SHP77 (cell line): ENCODE measurements at regions not wholly inside any gene's neighbourhood (a gene's known extent, or its start where the extent isn't known, plus 50 kb on each side); places are given as distances from the start of the nearest gene placed in this dataset.
A peak's percentile ranks its signal among the peaks of the same experiment; 100 is the strongest.
"Not testable (repeated sequence)": the region's sequence is repeated elsewhere in the genome, so short reads cannot be mapped to it uniquely, and the experiment has no call there.

Experiments
- DNase-seq, 2 experiments: peaks; one replicate each; lab custom pipeline; 2025; lab: John Stamatoyannopoulos, UW

DNA sequence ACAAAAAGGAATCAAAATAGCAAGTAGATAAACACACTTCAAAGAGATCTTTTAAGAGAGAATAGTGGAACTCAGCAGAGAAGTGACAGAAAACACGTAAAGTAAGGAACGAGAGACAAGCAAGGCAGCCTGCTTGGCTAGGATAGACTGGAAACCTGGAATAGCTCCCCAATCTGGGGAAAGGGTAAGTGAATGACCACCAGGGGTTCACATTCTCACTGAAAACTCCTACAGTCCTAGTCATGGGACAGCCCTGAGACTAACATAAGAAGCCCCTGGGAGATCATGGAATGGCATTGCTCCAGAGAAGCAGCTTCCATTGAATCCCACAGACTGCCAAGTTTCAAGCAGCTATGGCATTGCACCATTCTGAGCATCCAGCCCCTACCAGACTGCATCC lies 363.6 kb upstream of the ARPP21 start:
- no peak for DNase-seq

DNA sequence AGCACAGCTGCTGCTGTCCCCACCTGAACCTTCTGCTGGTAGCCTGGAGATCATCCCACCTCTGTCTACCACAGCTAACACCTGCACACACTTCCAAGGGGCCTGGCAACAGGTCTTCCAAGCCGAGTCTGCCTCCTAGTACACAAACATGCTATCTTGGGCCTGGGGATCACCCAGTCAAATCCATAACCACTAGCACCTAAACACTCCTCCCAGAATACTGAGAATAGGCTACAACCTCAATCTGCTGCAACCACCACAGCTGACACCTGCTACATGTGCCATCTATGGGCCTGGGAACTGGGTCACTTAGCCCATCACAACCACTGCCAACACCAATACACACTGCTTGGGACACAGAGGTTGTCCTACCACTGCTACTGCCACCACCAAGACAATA lies 362.8 kb upstream of the ARPP21 start:
- no peak for DNase-seq

DNA sequence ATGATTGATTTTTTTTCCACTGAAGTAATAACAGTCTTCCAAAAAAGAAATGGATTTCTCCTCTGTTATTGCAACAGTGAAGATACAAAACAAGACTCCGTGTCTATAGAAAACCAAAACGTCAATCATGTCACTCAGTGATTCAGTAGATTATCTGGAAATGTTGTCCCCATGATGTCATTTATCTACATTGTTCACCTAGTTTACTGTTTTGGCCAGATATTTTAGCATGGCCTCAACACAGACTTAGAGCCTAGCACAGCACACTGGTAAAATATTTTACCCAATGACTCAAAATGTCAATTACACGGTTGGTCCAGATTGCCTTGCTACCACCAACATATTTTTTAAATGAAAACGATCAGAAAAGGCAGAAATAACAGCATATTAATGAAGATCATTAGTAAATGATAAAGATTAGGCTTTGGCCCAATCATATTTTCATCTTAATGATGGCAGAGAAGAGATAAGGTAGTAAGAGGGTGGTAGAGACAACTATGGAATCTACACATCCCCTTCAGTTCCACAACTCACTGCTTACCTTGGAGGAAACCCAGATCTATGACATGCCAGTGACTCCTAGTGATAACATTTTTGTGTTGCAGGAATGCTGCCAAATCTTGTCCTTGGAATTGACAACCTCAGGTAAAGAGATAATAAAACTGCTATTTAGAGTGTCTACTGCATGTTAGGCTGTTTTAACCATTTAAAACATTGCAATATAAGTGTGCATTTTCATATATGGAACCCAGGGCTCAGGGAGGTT lies 347.7 kb upstream of the ARPP21 start:
- no peak for DNase-seq

DNA sequence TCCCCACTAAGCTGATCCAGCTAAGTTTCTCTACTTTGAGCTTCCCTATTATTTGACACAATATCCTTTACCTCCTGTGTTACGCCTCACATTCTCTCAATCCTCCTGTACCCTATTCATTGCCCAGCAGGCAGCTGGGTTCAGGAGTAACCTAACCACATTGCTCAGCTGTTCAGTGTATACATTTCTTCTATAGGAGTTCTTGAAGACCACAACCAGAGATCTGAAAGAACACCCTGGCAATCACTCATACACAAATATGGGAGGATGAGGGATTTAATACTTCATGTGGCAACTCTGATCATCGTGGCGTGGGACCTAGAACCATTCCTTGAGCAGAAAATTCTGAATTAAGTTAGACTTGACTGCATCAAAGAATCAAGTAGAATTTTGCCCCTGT lies 346.8 kb upstream of the ARPP21 start:
- no peak for DNase-seq

DNA sequence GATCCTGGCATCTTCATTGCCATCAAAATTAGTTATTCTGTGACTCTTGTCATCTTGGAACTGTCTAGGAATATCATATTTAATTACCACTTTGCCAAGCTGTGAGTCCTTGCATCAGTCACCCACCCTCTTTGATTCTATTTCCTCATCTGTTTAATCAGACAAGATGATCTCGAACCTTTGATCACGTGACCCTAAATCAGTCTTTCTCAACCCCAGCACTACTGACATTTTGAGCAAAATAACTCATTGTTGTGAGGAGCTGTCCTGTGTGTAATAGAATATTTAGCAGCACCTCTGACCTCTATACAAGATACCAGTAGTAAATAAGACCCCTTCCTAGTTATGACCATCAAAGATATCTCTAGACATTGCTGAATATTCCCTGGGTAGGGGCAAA lies 343.4 kb upstream of the ARPP21 start:
- DNase-seq: no peak

DNA sequence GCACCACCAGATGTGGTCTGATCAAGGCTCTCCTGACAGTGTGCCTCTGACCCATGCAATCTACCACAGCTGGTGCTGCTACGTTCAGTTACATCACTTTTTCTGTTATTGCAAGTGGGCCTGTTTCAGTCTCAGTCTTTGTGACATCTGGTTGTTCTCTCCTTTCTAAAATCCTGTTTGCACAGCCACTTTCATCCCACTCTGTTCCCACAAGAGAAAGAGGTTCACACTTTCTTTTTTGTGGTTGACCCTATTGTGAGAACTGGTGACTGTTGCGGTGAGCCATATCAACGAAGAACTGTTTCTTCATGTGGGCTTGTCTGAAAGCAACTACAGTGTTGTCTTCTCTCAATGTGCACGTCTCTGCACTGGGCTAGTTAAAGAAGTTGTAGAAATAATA lies 342.8 kb upstream of the ARPP21 start:
- DNase-seq: no peak

DNA sequence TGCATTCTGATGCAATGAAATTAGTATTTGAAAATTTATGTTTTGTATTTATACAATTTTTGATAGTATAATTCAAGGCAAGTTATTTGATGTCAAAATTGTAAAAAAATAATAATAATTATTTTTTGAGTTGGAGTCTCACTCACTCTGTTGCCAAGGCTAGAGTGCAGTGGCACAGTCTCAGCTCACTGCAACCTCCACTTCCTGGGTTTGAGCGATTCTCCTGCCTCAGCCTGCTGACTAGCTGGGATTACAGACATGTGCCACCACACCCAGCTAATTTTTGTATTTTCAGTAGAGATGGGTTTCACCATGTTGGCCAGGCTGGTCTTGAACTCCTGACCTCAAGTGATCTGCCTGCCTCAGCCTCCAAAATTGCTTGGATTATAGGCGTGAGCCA lies 342.4 kb upstream of the ARPP21 start:
- DNase-seq: not testable (repeated sequence)

DNA sequence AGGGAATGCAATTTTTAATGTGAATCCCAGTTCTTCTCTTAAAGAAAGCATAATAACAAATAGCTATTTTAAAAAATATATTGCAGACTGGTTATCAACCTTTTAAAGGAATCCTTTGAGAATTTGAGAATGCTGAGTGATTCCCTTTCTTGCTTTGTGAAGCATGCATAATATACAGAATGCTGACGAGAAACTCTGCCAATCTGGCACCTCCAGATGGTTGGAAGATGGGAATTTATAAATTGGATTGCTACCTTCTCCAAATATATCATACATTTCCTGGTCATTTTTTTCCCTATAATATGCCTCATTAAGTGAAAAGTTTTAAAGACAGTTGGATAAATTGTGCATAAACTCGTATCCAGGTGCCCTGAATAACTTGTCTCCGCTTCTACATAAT lies 333.9 kb upstream of the ARPP21 start:
- DNase-seq: no peak

DNA sequence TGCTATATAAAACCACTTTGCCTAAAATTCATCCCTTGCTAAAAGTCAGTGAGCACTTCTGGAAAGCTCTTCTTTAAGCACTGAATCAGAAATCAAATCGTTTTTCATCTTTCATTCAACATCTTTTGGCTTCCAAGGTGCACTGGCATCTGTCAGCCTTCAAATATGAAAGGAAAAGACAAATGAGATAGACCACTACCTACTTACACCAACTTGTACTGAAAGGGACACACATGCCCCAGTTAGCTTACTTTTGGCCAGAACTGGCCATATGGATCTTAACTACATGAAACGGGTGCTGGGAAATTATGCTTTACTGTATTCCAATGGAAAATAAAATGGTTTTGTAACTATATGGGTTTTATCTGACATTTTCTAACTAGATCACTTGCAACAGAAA lies 332.0 kb upstream of the ARPP21 start:
- no peak for DNase-seq

DNA sequence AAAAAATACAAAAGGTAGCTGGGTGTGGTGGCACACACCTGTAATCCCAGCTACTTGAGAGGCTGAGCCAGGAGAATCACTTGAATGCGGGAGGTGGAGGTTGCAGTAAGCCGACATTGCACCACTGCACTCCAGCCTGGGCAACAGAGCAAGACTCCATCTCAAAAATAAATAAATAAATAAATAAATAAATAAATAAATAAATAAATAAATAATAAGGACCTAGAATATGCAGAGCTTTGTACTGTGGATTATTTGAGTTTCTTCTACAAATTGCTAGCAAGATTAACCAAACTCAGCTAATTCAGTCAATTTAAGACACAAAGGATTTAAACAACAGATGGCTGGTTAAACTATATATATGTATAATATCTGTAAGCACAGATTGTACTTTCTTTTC lies 322.5 kb upstream of the ARPP21 start:
- DNase-seq: not testable (repeated sequence)

DNA sequence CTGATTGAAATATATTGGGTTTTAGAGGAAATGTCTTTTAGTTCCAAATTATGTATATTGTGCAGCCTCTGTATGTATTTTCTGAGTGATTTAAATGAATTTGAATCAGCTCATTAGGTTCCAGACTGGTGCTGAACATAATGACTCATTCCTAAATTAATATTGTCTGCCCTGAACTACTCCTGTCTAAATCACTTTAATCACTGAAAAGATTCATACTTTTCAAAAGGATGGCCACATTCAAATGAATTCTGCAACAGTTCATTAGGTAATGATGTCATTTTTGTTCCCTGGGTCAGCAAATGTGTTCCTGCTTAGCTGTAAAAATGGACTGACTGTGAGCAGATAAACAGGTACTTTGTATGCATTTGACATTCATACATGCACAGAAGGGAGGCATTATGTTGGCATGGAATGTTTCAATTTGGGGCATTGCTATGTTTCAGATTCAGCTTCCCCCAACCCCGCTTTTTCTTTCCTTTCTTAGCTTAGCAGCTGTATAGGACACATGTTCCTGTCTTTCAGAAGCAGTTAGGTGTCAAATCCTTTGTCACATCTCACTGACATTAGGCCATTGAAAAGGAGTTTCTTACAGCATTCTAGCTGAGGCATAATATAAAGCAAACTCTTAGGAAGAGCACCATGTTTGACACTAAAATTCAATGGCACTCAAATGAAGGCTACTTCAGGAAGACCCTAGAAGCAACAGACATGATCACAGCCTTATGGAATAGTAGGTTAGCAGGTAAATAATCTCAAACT lies 318.5 kb upstream of the ARPP21 start:
- DNase-seq: no peak

DNA sequence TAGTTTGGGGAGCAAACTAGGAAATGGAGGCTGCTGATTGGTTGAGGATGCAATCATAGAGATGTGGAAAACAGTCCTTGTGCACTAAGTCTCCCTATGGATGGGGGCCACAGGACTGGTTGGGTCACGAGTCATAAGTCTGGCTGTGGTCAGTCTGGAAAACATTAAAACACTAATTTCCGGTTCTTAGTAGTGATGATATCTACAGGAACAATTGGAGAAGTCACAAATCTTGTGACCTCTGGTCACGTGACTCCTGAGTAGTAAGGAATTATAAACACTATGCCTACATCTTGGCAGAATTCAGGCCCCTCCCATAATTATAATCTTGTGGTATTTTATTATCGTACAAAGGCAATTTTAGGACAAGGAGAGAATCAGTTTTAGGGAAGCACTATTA lies 317.3 kb upstream of the ARPP21 start:
- DNase-seq: no peak

DNA sequence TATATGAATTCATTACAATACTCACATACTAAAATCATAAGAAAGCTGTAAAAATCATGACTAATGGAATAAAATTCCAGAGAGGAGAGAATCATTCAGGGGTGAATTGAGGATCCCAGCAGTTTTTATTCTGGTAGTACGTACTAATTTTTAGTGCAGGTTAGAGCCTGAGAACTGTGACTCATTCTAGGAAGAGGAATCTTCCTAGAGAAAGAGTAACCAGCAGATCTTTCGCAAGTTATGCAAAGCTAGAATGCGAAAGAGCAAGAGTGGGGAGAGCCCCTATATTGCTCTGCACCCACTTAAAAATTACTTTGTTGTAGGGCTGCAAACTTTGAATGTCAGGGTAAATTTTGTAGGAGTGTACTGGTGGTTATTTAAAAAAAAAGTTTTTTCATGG lies 303.6 kb upstream of the ARPP21 start:
- DNase-seq: no peak

DNA sequence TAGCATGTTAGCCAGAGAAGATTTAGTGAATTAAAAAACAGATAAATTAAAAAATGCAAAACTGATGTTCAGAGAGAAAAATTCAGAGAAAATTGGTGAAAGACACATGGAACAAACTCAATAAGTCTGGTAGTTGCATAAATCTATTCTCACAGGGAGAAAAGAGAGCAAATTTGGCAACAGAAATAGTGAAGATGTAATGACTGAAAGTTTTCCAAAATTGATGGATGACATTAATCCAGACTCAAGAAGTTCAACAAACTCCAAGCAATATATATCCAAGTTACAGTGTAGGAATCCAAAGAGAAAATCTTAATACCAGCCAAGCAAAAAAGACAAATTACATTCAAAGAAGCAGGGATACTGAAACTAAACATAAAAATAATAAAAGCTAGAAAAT lies 302.7 kb upstream of the ARPP21 start:
- DNase-seq: no peak

DNA sequence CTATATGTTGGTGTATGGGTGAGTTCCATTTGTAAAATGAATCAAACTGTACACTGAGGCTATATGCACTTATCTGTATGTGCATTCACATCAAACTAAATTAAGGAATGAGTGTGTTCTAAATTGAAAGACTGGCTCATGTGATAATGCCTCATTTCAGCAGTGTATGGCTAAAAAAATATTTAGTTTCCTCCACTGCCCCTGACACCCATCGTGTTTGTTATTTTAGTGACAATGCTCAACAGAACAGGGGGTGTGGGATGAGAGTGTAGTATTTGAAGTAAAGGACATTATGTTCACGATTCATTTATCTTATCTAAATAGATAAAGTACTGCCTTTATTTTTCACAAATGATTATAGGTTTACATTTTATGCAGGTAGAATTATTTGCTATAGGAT lies 301.1 kb upstream of the ARPP21 start:
- no peak for DNase-seq

DNA sequence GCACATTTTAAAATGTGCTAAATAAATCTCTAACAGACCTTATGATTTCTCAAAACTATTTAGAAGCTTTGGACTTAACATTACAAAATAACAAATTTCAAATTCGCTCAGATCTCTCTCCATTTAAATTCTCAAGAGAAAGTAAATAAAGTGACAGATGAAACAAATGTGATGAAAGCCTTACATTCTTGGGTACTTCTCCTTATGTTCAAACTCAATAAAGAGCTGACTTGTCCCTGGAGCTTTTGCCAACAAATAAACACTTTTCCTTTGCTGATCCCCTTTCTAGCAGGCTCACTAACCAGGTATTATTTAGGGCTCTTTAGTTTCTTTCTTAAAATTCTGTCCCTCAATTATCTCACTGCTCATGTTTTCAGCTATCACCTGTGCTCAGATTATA lies 259.1 kb upstream of the ARPP21 start:
- DNase-seq: no peak

DNA sequence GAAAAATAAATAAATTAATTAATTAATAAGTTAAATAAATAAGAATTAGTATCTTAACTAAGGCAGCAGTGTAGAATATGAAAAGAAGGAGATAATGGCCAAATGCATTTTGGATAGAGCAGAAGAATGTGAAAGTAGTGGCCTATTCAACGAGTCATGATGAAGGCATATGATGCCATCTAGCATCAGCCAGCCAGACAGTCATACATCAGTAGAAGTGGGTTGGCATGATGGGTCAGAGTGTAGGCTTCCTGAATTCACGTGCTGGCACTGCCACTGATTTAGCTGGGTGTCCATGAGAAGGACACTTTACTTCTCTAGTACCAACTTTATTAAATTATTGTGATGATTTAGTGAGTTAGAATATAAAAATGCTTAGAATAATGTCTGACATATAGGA lies 256.1 kb upstream of the ARPP21 start:
- DNase-seq: no peak

DNA sequence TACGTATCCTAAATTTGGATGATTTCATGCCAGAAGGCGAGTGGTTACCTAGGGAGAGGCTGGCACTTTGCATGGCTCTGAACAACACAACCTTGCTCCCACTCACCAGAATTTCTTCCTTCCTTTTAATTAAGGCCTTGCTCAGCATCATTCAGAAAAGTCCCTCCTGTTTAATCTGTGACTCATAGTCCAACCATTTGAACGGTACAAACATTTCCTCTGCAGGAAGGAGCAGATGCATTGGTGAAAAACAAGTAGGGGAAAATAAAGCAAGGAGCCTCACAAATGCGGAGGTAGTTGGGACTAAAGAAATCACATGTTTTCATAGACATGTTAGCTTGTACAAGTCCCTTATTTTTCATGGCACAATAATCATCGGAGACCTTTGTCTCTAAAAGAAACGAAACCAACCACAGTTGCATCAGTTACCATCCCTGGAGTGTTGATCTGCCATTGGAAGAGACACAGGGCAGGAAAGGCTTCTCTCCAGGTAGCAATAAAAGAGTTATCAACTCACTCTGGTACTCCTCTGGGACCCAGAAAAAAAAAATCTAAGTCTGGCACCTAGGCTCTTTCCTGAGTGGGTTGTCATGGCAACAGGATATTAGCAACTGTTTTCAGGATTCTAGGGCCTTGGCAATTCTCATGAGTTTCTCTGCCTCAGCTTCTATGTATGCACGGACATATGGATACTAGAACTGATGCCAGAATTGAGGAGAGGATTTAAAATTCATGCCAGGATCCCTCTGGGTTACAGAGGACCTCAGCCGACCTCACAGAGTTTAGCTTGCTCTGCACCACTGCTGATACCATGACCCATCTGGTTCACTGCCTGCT lies 255.4 kb upstream of the ARPP21 start:
- DNase-seq: peak in 1 of 2 experiments; percentile 1

DNA sequence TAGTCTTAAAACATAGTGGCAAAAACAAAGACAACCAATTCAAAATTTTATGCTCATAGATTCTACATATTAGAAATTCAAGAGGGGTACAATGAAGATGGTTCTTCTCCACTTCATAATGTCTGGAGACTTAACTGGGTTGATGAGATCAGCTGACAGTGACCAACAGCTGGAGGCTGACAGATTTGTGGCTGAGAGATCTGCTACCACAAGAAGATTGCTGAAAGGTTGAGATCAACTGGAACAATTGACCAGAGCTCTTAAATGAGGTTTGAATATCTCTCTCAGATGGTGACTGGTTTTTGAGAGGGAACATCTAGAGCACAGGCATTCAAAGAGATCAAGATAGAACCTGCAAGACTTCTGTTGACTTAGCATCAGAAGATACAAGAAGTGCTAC lies 254.1 kb upstream of the ARPP21 start:
- no peak for DNase-seq

DNA sequence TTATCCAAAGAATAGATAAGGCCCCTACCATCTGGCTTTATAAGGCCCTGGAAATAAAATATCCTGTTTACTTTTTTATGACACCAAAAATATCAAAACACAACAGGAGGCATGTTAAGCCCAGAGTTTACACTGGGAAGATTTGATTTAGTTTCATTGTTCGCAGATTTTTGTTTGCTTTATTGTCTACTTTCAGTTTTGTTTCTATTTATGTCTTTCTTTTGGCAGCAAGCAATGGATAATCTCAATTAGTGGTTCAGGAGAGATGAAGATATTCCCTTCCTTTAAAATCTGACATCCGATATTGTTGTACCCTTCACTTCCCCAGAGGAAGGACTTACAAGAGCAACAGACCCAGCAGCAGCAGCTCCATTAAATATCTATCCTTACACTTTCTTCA lies 249.4 kb upstream of the ARPP21 start:
- no peak for DNase-seq

DNA sequence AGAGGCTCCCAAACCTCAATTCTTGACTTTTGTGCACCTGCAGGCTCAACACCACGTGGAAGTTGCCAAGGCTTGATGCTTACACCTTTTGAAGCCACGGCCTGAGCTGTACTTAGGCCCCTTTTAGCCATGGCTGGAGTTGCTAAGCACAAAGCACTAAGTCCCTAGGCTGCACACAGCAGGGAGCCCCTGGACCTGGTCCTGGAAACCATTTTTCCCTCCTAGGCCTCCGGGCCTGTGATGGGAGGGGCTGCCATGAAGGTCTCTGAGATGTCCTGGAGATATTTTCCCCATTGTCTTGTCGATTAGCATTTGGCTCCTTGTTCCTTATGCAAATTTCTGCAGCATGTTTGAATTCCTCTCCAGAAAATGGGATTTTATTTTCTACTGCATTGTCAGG lies 247.1 kb upstream of the ARPP21 start:
- no peak for DNase-seq

DNA sequence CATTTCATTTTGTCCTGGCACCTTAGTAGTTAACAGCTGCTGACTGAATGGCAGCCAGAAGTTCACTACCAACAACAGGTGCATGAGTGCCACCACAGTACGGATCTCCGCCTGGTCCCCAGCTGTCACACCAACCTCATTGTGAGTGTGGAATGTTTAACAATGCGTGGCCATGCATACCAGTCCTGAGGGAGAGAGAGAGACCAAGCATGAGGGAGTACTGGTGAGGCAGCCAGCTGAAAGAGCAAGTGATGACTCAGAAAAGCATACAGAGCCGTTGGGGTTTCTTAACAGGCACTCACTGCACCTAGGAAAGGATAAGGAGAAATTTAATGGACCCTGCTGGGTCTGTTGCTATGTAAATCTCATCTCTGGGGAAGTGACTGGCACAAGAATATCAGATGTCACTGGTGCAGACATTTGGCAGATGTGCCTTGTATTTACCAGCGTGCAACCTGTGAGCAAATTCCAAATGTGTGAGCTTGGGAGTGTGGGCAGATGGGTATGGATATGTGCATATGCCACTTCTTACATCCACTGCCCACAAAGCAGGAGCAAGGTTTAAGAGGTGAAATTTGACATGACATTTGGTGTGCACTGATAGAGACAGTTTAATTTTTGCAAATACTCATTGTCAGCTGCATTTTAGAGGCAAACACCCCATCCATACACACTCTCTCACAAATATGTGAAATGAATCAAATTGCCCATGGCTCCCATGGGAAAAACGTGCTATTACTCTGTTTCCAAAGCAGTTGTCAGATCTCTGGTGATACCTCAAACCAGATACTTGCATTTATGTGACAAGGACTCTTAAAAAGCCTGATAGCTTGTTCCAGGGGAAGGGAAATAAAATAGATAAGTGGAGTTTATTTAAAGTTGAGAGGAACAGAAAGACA lies 245.2 kb upstream of the ARPP21 start:
- peak; percentile 67 to 69 for DNase-seq
